T-helper 17 cell (primary cell): ENCODE measurements at regions not wholly inside any gene's neighbourhood (a gene's known extent, or its start where the extent isn't known, plus 50 kb on each side); places are given as distances from the start of the nearest gene placed in this dataset.

Source experiments
- ATAC-seq: fragments of 150-1000 bp; cut with Tn5 transposase; 2 replicates; pipeline ENCODE4 v1.10.0; 2021; ENCODE audit warnings: mild to moderate bottlenecking, moderate library complexity
- DNase-seq, 3 donors: peaks; one replicate each; pipeline versions ENCODE4 v3.0.0 to v3.0.0-alpha.2; 2020 to 2021
- H3K9me3 ChIP-seq: one replicate; pipeline ENCODE4 v1.7.0; 2013; ENCODE audit warnings: low read length, mild to moderate bottlenecking; ENCODE audit not compliant: control insufficient read depth, poor library complexity, severe bottlenecking
- H3K27ac Mint-ChIP-seq: one replicate; pipeline ENCODE4 v1.8.0; 2022; ENCODE audit warnings: mild to moderate bottlenecking, moderate library complexity, mixed read lengths
- H3K27me3 Mint-ChIP-seq: one replicate; pipeline ENCODE4 v1.8.0; 2022; ENCODE audit warnings: mixed read lengths
- H3K36me3 Mint-ChIP-seq: one replicate; pipeline ENCODE4 v1.8.0; 2022; ENCODE audit warnings: low read depth, mixed read lengths
- H3K4me1 Mint-ChIP-seq: one replicate; pipeline ENCODE4 v1.8.0; 2022; ENCODE audit warnings: mild to moderate bottlenecking, mixed read lengths
- H3K4me3 Mint-ChIP-seq: one replicate; pipeline ENCODE4 v1.8.0; 2022; ENCODE audit warnings: mild to moderate bottlenecking, moderate library complexity, mixed read lengths

GRCh38 chr10:131802156-131802915 lies 98.5 kb upstream of the PPP2R2D start:
- no peak for ATAC-seq
- peaks cover 11% of the 10 kb centered on the region for H3K27me3 Mint-ChIP-seq
- no peaks in the 10 kb centered on the region for H3K9me3 ChIP-seq
- H3K36me3 Mint-ChIP-seq: no peaks in the 10 kb centered on the region
- no peak overlapping the region for H3K27ac Mint-ChIP-seq
- no peaks in the 10 kb centered on the region for H3K4me1 Mint-ChIP-seq
- no peak overlapping the region for H3K4me3 Mint-ChIP-seq
- no peak for DNase-seq

GRCh38 chr10:131802996-131803395 lies 97.8 kb upstream of the PPP2R2D start:
- no peaks in the 10 kb centered on the region for H3K4me1 Mint-ChIP-seq
- H3K36me3 Mint-ChIP-seq: no peaks in the 10 kb centered on the region
- DNase-seq: no peak
- ATAC-seq: no peak
- H3K27me3 Mint-ChIP-seq: peaks cover 11% of the 10 kb centered on the region
- H3K9me3 ChIP-seq: no peaks in the 10 kb centered on the region
- no peak overlapping the region for H3K27ac Mint-ChIP-seq
- no peak overlapping the region for H3K4me3 Mint-ChIP-seq

- no peaks in the 10 kb centered on the region for H3K4me1 Mint-ChIP-seq
- ATAC-seq: no peak
Measured at GRCh38 chr10:131803860-131804425, 96.9 kb upstream of the PPP2R2D start.

GRCh38 chr10:131804551-131805295 lies 96.1 kb upstream of the PPP2R2D start:
- Mint-ChIP-seq H3K4me3 (no peak overlapping the region), H3K27me3 (peaks cover 27% of the 10 kb centered on the region), H3K36me3 (no peaks in the 10 kb centered on the region), H3K4me1 (no peaks in the 10 kb centered on the region), H3K27ac (no peak overlapping the region)
- H3K9me3 ChIP-seq: no peaks in the 10 kb centered on the region
- ATAC-seq: no peak
- no peak for DNase-seq

More at GRCh38 chr10:131803860-131804425, 96.9 kb upstream of the PPP2R2D start:
- no peak for DNase-seq
- Mint-ChIP-seq H3K27me3 (peaks cover 19% of the 10 kb centered on the region), H3K4me3 (no peak overlapping the region), H3K36me3 (no peaks in the 10 kb centered on the region), H3K27ac (no peak overlapping the region)
- no peaks in the 10 kb centered on the region for H3K9me3 ChIP-seq

GRCh38 chr10:131805696-131806095 lies 95.1 kb upstream of the PPP2R2D start:
- Mint-ChIP-seq H3K4me3 (no peak overlapping the region), H3K27ac (no peak overlapping the region), H3K4me1 (no peaks in the 10 kb centered on the region), H3K27me3 (peaks cover 34% of the 10 kb centered on the region), H3K36me3 (no peaks in the 10 kb centered on the region)
- no peaks in the 10 kb centered on the region for H3K9me3 ChIP-seq
- DNase-seq (no peak), ATAC-seq (no peak)

- DNase-seq: no peak
- no peaks in the 10 kb centered on the region for H3K4me1 Mint-ChIP-seq
- no peak for ATAC-seq
- H3K27ac Mint-ChIP-seq: no peak overlapping the region
- peaks cover 39% of the 10 kb centered on the region for H3K27me3 Mint-ChIP-seq
- H3K36me3 Mint-ChIP-seq: no peaks in the 10 kb centered on the region
- H3K9me3 ChIP-seq: no peaks in the 10 kb centered on the region
- no peak overlapping the region for H3K4me3 Mint-ChIP-seq
Measured at GRCh38 chr10:131806146-131806545, 94.7 kb upstream of the PPP2R2D start.

DNA sequence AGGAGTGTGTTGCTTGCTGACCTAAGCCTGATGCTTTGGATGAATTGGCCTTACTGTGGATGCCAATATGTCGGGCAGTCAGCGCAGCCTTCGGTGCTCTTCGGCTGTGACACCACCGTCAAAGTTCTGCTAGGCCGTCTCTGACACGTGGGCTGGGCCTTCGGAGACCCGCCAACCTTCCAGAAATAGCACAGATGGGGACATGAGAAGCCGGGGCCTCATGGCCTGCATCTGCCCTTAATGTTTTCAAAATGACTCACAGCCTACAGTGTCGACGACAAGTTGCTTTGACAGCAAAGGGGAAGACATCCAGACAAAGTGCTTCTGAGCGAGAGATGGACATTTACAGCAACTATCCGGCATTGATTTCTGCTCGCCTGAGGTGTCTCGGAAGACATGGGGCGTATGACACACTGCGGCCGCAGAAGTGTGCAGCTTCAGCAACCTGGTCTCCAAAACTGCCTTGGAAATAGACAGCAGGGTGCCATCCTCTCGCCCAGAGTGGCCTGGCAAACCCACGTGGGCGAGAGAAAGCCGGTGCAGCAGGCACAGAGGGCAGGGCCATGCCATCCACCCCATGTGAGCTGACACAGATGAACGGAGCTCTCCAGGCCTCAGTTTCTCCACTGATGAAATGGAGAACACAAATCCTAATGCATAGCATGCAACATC lies 94.0 kb upstream of the PPP2R2D start:
- H3K27ac Mint-ChIP-seq: no peak overlapping the region
- no peaks in the 10 kb centered on the region for H3K36me3 Mint-ChIP-seq
- ATAC-seq (no peak), DNase-seq (no peak)
- H3K4me1 Mint-ChIP-seq: no peaks in the 10 kb centered on the region
- H3K27me3 Mint-ChIP-seq: peaks cover 45% of the 10 kb centered on the region
- no peak overlapping the region for H3K4me3 Mint-ChIP-seq
- H3K9me3 ChIP-seq: no peaks in the 10 kb centered on the region

- ATAC-seq (no peak), DNase-seq (no peak)
- Mint-ChIP-seq H3K27me3 (peaks cover 50% of the 10 kb centered on the region), H3K4me3 (no peak overlapping the region), H3K36me3 (no peaks in the 10 kb centered on the region), H3K27ac (no peak overlapping the region), H3K4me1 (no peaks in the 10 kb centered on the region)
- H3K9me3 ChIP-seq: no peaks in the 10 kb centered on the region
Measured at GRCh38 chr10:131808370-131808930, 92.4 kb upstream of the PPP2R2D start.

GRCh38 chr10:131810036-131810804 lies 90.6 kb upstream of the PPP2R2D start:
- Mint-ChIP-seq H3K36me3 (no peaks in the 10 kb centered on the region), H3K4me3 (no peak overlapping the region), H3K4me1 (no peaks in the 10 kb centered on the region), H3K27me3 (peaks cover 52% of the 10 kb centered on the region), H3K27ac (no peak overlapping the region)
- no peaks in the 10 kb centered on the region for H3K9me3 ChIP-seq
- DNase-seq: no peak
- ATAC-seq: no peak

DNA sequence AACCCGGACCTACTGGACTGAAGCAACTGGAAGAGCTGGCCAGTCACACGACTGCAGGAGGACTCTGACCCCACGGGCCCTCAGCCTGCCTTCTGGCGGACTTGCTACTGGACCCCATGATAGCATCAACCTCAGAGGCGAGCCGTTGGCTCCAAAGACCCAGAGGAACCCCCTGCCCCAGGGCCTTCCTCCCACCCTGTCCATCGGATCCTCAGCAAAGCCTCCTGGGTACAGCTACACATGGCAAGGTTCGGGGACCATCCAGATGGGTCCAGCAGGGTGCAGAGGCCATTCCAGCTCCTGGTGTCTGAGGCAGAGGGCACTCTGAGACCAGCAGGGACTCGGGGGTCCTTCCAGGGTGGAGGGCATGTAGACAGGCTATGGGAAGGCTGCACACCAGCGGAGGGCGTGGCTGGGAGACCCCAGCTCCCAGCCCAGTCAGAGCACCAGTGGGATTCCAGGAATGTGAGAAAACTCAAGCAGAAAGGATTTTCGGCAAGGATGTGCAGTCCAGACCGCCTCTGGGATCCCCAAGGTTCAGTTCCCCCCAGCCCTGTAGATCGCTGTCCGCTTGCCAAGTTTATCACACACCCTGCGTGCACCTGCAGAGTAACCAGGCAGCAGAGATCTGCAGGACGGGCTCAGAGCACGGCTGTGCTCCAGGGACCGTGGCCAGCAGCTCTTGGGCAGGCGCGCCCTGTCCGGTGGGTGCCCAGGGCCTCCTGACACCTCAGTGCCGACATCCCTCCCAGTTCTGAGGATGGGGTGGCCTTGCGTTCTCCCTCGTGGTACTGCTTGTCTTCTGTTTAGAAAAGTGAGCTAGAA lies 89.8 kb upstream of the PPP2R2D start:
- ATAC-seq (no peak), DNase-seq (no peak)
- no peaks in the 10 kb centered on the region for H3K9me3 ChIP-seq
- Mint-ChIP-seq H3K4me3 (no peak overlapping the region), H3K27me3 (peaks cover 54% of the 10 kb centered on the region), H3K4me1 (no peaks in the 10 kb centered on the region), H3K36me3 (no peaks in the 10 kb centered on the region), H3K27ac (no peak overlapping the region)

- Mint-ChIP-seq H3K27ac (no peak overlapping the region), H3K4me1 (no peaks in the 10 kb centered on the region), H3K4me3 (no peak overlapping the region), H3K27me3 (peaks cover 59% of the 10 kb centered on the region), H3K36me3 (no peaks in the 10 kb centered on the region)
- no peak for DNase-seq
- H3K9me3 ChIP-seq: no peaks in the 10 kb centered on the region
- no peak for ATAC-seq
Measured at GRCh38 chr10:131811630-131812403, 89.0 kb upstream of the PPP2R2D start.
